ENCODE measurements at regions not wholly inside any gene's neighbourhood (a gene's known extent, or its start where the extent isn't known, plus 50 kb on each side); places are given as distances from the start of the nearest gene placed in this dataset.
A peak's percentile ranks its signal among the peaks of the same experiment; 100 is the strongest.

- DNase-seq (no peak), FAIRE-seq (no peak)
- no peaks in the 10 kb centered on the region for H3K9me3 ChIP-seq (ENCODE audit: control insufficient read depth in 2 of 3, insufficient read depth in 1 of 3, low read length in 3 of 3)
- no peak overlapping the region for H3K27ac ChIP-seq (ENCODE audit: low read depth in 2 of 2, low read length in 2 of 2)
- TF ChIP-seq CTCF (IDR thresholded peaks at IDR 0.05; ENCODE audit: borderline replicate concordance, extremely low read depth, insufficient read depth): no peak
- no peaks in the 10 kb centered on the region for H3K4me1 ChIP-seq (ENCODE audit: control insufficient read depth in 2 of 3, insufficient read depth in 2 of 3, low read depth in 1 of 3, low read length in 3 of 3)
- H3K4me3 ChIP-seq (ENCODE audit: low read length in 3 of 3): no peak overlapping the region
- intact Hi-C loops (cut with DNase I): no loop called here
- no peaks in the 10 kb centered on the region for H3K27me3 ChIP-seq (ENCODE audit: control insufficient read depth, insufficient read depth, low read length)
- no peak overlapping the region for H3K9ac ChIP-seq (ENCODE audit: low read length in 3 of 3)
- H3K36me3 ChIP-seq (ENCODE audit: control insufficient read depth in 2 of 3, insufficient read depth in 3 of 3, low read length in 3 of 3): no peaks in the 10 kb centered on the region
Observed at GRCh38 chr2:36027616-36028015, 328.0 kb upstream of the CRIM1 start.

DNA sequence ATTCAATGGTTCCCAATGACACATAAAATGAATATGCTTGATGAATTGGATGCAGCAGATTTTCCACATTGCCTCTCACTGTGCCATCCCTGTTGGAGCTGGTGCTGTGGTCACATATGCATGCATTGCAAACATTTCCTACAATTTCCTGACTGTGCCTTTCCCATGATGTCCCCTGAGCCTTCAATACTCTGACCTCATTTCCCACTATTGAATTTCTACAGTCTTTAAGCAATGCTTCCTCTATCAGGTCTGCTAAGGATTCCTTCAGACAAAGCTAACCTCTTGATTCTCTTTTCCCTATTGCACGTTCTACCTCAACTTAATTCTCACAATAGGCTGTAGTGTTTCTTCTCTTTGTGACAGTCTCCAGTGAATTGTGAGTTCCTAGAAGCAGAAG is 342.5 kb upstream of the CRIM1 start:
- peak in 1 of 5 donors; percentile 11 for DNase-seq
- TF ChIP-seq CTCF (IDR thresholded peaks at IDR 0.05; ENCODE audit: borderline replicate concordance, extremely low read depth, insufficient read depth): no peak
- intact Hi-C loops (cut with DNase I): no loop called here
- no peak overlapping the region for H3K27ac ChIP-seq (ENCODE audit: low read depth in 2 of 2, low read length in 2 of 2)
- no peaks in the 10 kb centered on the region for H3K36me3 ChIP-seq (ENCODE audit: control insufficient read depth in 2 of 3, insufficient read depth in 3 of 3, low read length in 3 of 3)
- H3K9me3 ChIP-seq (ENCODE audit: control insufficient read depth in 2 of 3, insufficient read depth in 1 of 3, low read length in 3 of 3): no peaks in the 10 kb centered on the region
- H3K9ac ChIP-seq (ENCODE audit: low read length in 3 of 3): no peak overlapping the region
- FAIRE-seq: no peak
- no peaks in the 10 kb centered on the region for H3K27me3 ChIP-seq (ENCODE audit: control insufficient read depth, insufficient read depth, low read length)
- H3K4me3 ChIP-seq (ENCODE audit: low read length in 3 of 3): no peak overlapping the region
- no peaks in the 10 kb centered on the region for H3K4me1 ChIP-seq (ENCODE audit: control insufficient read depth in 2 of 3, insufficient read depth in 2 of 3, low read depth in 1 of 3, low read length in 3 of 3)

DNA sequence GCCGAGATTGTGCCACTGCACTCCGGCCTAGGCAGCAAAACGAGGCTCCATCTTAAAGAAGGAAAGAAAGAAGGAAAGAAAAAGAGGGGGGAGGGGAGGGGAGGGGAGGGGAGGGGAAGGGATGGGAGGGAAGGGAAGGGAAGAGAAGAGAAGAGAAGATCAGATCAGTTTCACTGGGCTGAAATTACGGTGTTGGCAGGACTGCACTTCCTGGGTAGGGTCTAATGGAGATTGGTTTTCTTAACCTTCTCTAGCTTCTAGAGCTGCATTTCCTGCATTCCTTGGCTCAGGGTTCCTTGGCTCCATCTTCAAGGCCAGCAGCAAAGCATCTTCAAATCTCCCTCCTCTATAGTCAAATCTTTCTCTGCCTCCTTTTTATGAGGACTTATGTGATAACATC is 349.1 kb upstream of the CRIM1 start:
- TF ChIP-seq CTCF (IDR thresholded peaks at IDR 0.05; ENCODE audit: borderline replicate concordance, extremely low read depth, insufficient read depth): no peak
- Histone ChIP-seq H3K9ac (ENCODE audit: low read length in 3 of 3) (no peak overlapping the region), H3K27ac (ENCODE audit: low read depth in 2 of 2, low read length in 2 of 2) (no peak overlapping the region), H3K4me3 (ENCODE audit: low read length in 3 of 3) (no peak overlapping the region), H3K27me3 (ENCODE audit: control insufficient read depth, insufficient read depth, low read length) (no peaks in the 10 kb centered on the region), H3K36me3 (ENCODE audit: control insufficient read depth in 2 of 3, insufficient read depth in 3 of 3, low read length in 3 of 3) (no peaks in the 10 kb centered on the region), H3K9me3 (ENCODE audit: control insufficient read depth in 2 of 3, insufficient read depth in 1 of 3, low read length in 3 of 3) (no peaks in the 10 kb centered on the region), H3K4me1 (ENCODE audit: control insufficient read depth in 2 of 3, insufficient read depth in 2 of 3, low read depth in 1 of 3, low read length in 3 of 3) (no peaks in the 10 kb centered on the region)
- no peak for FAIRE-seq
- intact Hi-C loops (cut with DNase I): no loop called here
- DNase-seq: no peak

GRCh38 chr2:36002941-36003340 is 352.6 kb upstream of the CRIM1 start:
- no peak overlapping the region for H3K4me3 ChIP-seq (ENCODE audit: low read length in 3 of 3)
- intact Hi-C loops (cut with DNase I): no loop called here
- no peak overlapping the region for H3K9ac ChIP-seq (ENCODE audit: low read length in 3 of 3)
- no peaks in the 10 kb centered on the region for H3K27me3 ChIP-seq (ENCODE audit: control insufficient read depth, insufficient read depth, low read length)
- DNase-seq (no peak), FAIRE-seq (no peak)
- no peaks in the 10 kb centered on the region for H3K9me3 ChIP-seq (ENCODE audit: control insufficient read depth in 2 of 3, insufficient read depth in 1 of 3, low read length in 3 of 3)
- H3K36me3 ChIP-seq (ENCODE audit: control insufficient read depth in 2 of 3, insufficient read depth in 3 of 3, low read length in 3 of 3): no peaks in the 10 kb centered on the region
- no peak for TF ChIP-seq CTCF (IDR thresholded peaks at IDR 0.05; ENCODE audit: borderline replicate concordance, extremely low read depth, insufficient read depth)
- H3K4me1 ChIP-seq (ENCODE audit: control insufficient read depth in 2 of 3, insufficient read depth in 2 of 3, low read depth in 1 of 3, low read length in 3 of 3): no peaks in the 10 kb centered on the region
- no peak overlapping the region for H3K27ac ChIP-seq (ENCODE audit: low read depth in 2 of 2, low read length in 2 of 2)

All from kidney (tissue), 13 donors.